DOHH2 (cell line): ENCODE measurements at regions not wholly inside any gene's neighbourhood (a gene's known extent, or its start where the extent isn't known, plus 50 kb on each side); places are given as distances from the start of the nearest gene placed in this dataset.

Experiments
- EZH2phosphoT487 ChIP-seq: fragments of 200-600 bp; sonication (generic); IDR thresholded peaks from 2 replicates; pipeline ENCODE4 v1.6.1; 2017; ENCODE audit warnings: borderline replicate concordance, mild to moderate bottlenecking, antibody characterized with exemption, low read length, moderate library complexity, mixed read lengths
- TF ChIP-seq, protein P1 (sequence below): fragments of 200-600 bp; sonication (generic); IDR thresholded peaks from one replicate; pipeline ENCODE4 v1.5.1; 2014; ENCODE audit warnings: antibody characterized with exemption, mild to moderate bottlenecking, low read depth, low read length; ENCODE audit not compliant: poor library complexity, severe bottlenecking

DNA sequence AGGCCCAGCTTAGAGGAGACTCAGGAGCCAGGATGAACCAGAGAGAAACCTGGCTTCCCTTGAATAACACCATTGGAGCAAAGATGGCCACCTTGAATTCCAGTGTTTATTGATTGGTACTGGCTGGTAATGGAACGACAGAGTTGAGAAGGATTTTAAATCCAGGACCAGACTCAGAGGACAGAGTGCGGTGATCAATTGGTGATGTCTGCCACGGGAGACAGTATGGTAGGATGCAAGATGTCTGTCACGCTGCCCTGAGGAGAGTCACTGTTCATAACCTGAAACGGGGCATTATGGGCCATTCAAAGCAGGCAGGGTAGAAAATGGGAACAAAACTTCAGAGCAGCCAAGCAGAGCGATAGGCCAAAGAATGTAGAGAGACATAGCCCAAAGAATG, 55.4 kb upstream of the ISX start:
- TF ChIP-seq, protein P1, sequence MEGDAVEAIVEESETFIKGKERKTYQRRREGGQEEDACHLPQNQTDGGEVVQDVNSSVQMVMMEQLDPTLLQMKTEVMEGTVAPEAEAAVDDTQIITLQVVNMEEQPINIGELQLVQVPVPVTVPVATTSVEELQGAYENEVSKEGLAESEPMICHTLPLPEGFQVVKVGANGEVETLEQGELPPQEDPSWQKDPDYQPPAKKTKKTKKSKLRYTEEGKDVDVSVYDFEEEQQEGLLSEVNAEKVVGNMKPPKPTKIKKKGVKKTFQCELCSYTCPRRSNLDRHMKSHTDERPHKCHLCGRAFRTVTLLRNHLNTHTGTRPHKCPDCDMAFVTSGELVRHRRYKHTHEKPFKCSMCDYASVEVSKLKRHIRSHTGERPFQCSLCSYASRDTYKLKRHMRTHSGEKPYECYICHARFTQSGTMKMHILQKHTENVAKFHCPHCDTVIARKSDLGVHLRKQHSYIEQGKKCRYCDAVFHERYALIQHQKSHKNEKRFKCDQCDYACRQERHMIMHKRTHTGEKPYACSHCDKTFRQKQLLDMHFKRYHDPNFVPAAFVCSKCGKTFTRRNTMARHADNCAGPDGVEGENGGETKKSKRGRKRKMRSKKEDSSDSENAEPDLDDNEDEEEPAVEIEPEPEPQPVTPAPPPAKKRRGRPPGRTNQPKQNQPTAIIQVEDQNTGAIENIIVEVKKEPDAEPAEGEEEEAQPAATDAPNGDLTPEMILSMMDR, result no peak
- no peak for TF ChIP-seq EZH2phosphoT487
